ENCODE measurements at regions not wholly inside any gene's neighbourhood (a gene's known extent, or its start where the extent isn't known, plus 50 kb on each side); places are given as distances from the start of the nearest gene placed in this dataset.

DNA sequence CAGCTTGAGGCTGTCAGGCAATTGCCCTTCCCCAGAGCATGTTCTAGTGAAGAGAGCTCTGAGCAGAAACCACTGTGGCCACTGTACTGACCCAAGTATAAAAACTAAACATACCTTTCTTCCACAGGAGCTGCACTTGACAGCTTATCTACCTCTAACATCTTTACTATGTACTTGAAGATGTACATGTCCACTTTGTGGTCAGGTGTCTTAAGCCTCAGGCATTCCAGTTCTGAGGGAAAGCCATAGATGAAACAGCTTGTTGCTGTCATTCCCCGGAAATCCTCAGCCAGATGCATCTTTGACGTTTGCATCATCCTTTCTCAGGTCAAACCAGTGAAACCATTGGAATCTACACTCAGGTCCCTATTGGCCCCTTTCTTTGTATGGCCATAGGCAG is 70.4 kb downstream of the CHRM3 start:
- TF ChIP-seq POLR2A (IDR thresholded peaks at IDR 0.05): no peak
- TF ChIP-seq CTCF (IDR thresholded peaks at IDR 0.05 in 4 of 5, conservative IDR thresholded peaks at IDR 0.05 in 1 of 5): no peak

Data from gastrocnemius medialis (tissue), 4 donors.